ENCODE measurements at regions not wholly inside any gene's neighbourhood (a gene's known extent, or its start where the extent isn't known, plus 50 kb on each side); places are given as distances from the start of the nearest gene placed in this dataset.

DNA sequence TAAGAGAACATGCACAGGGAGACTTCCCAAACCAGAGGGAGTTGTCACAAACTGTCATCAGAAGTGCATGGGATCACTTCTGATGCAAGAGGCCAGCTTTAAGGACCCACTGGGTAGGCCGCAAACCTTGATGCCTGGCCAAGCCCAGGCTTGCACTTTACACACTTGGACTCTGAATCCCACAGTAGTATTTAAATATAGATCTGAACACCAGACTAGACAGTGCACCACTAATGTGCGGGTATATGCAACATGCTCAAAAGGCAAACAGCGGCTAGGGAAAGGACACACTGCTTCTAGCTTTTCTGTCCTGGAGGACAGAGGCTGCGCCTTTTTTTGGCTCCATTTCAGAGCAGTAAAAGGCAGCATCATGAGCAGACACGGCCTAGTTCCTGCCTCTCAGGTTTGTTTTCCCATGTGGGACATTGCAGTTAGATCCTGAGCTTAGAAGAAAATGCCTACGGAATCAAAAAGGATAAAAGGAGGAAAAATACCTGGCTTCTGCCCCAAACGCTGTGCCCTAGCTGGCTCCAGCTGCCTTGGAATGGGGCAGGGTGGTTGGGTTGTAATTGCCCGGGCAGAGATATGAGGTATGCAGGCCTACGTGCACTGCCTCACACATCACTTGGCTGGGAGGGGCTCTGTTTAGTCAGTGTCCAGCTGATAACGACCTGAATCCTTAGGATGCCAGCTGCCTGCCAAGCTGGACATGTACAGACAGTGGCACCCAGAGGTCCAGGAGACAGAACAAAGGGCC is 84.5 kb upstream of the EGLN3 start:
- no peaks in the 10 kb centered on the region for H3K9me3 ChIP-seq (ENCODE audit: control insufficient read depth in 1 of 2, low read length in 2 of 2)
- H3K27ac ChIP-seq (ENCODE audit: low read length), result peak overlapping the region; percentile 0
- H3K36me3 ChIP-seq (ENCODE audit: control insufficient read depth in 1 of 2, insufficient read depth in 2 of 2, low read length in 2 of 2), result no peaks in the 10 kb centered on the region
- no peaks in the 10 kb centered on the region for H3K27me3 ChIP-seq (ENCODE audit: low read depth, low read length)
- peaks cover 5 to 9% of the 10 kb centered on the region in 2 donors for H3K4me1 ChIP-seq (ENCODE audit: control insufficient read depth in 1 of 2, insufficient read depth in 2 of 2, low read length in 2 of 2)
- H3K4me3 ChIP-seq (ENCODE audit: low read depth in 1 of 2, low read length in 2 of 2), result no peak overlapping the region

DNA sequence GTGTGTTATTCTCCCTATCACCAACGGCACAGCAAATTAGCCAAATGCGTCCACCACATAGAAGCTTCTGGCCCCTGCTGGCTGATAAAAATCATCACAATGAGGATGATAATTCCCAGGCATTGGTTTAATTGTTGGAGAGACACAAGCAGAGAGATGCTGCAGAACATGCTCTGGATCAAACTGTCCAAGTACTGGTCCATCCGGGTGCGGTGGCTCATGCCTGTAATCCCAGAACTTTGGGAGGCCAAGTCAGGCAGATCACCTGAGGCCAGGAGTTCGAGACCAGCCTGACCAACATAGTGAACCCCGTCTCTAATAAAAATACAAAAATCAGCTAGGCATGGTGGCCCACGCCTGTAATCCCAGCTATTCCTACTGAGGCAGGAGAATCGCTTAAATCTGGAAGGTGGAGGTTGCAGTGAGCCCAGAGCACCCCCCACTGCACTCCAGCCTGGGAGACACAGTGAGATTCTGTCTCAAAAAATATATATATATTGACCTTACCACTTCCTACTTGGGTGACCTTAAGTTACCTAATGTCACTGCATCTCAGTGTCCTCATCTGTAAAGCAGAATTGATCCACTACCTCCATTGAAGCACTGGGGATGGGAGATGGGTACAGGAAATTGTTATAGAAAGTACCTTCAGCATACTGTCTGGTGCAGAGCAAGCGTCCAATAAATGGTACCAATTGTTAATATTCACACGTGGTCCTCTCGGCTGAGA is 83.7 kb upstream of the EGLN3 start:
- no peaks in the 10 kb centered on the region for H3K36me3 ChIP-seq (ENCODE audit: control insufficient read depth in 1 of 2, insufficient read depth in 2 of 2, low read length in 2 of 2)
- H3K27me3 ChIP-seq (ENCODE audit: low read depth, low read length), result no peaks in the 10 kb centered on the region
- no peak overlapping the region for H3K4me3 ChIP-seq (ENCODE audit: low read depth in 1 of 2, low read length in 2 of 2)
- H3K9me3 ChIP-seq (ENCODE audit: control insufficient read depth in 1 of 2, low read length in 2 of 2), result no peaks in the 10 kb centered on the region
- H3K4me1 ChIP-seq (ENCODE audit: control insufficient read depth in 1 of 2, insufficient read depth in 2 of 2, low read length in 2 of 2), result peaks cover 5 to 9% of the 10 kb centered on the region in 2 donors
- no peak overlapping the region for H3K27ac ChIP-seq (ENCODE audit: low read length)

DNA sequence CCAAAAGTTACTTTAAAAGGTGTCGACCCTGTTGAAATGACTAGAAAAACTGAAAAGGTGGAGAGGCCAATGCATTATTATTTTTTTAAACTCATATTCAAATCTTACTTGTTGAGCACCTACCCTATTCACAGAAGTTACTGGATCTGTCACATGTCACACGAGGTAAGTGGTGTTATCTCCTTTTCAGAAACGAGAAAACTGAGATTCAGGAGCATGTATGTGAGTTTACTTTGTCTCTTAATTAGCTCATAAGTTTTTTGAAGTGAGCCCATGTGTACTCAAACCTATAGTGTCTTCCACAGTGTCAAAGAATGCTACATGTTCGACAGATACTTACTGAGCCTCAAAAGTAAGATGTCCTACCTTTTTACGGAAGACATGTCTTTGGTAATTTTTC is 81.8 kb upstream of the EGLN3 start:
- no peaks in the 10 kb centered on the region for H3K36me3 ChIP-seq (ENCODE audit: control insufficient read depth in 1 of 2, insufficient read depth in 2 of 2, low read length in 2 of 2)

DNA sequence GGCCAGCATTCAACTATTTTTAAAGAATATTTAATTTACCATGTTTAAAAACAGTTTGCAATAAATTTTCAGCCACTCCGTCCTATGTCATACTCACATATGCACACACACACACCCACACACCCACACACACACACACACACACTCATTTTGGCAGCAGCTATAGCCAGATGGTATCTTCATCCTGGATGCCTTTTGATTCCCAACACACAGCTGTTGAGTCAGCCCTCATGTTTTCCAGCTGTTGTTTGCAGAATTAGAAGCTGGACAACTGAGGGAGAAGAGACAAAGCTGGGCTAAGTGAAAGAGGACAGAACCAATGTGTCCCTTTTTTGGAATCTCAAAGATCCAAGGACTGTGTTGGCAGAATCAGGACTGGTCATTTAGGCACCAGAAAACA is 80.0 kb upstream of the EGLN3 start:
- Histone ChIP-seq H3K27ac (ENCODE audit: low read length) (no peak overlapping the region), H3K4me1 (ENCODE audit: control insufficient read depth in 1 of 2, insufficient read depth in 2 of 2, low read length in 2 of 2) (peaks cover 1 to 9% of the 10 kb centered on the region in 2 donors), H3K27me3 (ENCODE audit: low read depth, low read length) (no peaks in the 10 kb centered on the region), H3K4me3 (ENCODE audit: low read depth in 1 of 2, low read length in 2 of 2) (no peak overlapping the region), H3K36me3 (ENCODE audit: control insufficient read depth in 1 of 2, insufficient read depth in 2 of 2, low read length in 2 of 2) (no peaks in the 10 kb centered on the region), H3K9me3 (ENCODE audit: control insufficient read depth in 1 of 2, low read length in 2 of 2) (no peaks in the 10 kb centered on the region)

More for the DNA sequence above, 81.8 kb upstream of the EGLN3 start:
- Histone ChIP-seq H3K4me1 (ENCODE audit: control insufficient read depth in 1 of 2, insufficient read depth in 2 of 2, low read length in 2 of 2) (peaks cover 5 to 9% of the 10 kb centered on the region in 2 donors), H3K27me3 (ENCODE audit: low read depth, low read length) (no peaks in the 10 kb centered on the region), H3K4me3 (ENCODE audit: low read depth in 1 of 2, low read length in 2 of 2) (no peak overlapping the region), H3K9me3 (ENCODE audit: control insufficient read depth in 1 of 2, low read length in 2 of 2) (no peaks in the 10 kb centered on the region), H3K27ac (ENCODE audit: low read length) (no peak overlapping the region)

DNA sequence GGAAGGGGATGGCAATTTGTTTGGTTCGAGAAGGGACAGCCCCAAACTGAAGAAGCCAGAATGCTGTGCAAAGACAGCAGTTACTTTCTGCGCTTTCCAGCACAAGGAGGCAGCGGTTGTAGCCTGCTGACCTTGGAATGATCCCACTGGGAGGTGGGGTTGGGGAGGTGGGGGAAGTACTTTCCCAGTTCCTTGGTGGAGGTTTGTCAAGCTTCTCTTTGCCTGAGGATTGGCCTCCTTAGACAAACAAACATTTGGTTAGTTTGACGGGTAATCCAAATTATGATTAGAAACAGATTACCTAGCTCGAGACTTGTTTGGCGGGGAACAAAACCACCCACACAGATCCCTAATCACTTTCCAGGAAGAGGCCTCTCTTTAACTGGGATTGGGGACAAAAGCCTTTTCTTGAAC is 79.1 kb upstream of the EGLN3 start:
- H3K36me3 ChIP-seq (ENCODE audit: control insufficient read depth in 1 of 2, insufficient read depth in 2 of 2, low read length in 2 of 2), result no peaks in the 10 kb centered on the region
- H3K4me3 ChIP-seq (ENCODE audit: low read depth in 1 of 2, low read length in 2 of 2), result no peak overlapping the region
- H3K27ac ChIP-seq (ENCODE audit: low read length), result no peak overlapping the region
- peaks cover 0 to 4% of the 10 kb centered on the region in 2 donors for H3K4me1 ChIP-seq (ENCODE audit: control insufficient read depth in 1 of 2, insufficient read depth in 2 of 2, low read length in 2 of 2)
- no peaks in the 10 kb centered on the region for H3K9me3 ChIP-seq (ENCODE audit: control insufficient read depth in 1 of 2, low read length in 2 of 2)
- H3K27me3 ChIP-seq (ENCODE audit: low read depth, low read length), result no peaks in the 10 kb centered on the region

DNA sequence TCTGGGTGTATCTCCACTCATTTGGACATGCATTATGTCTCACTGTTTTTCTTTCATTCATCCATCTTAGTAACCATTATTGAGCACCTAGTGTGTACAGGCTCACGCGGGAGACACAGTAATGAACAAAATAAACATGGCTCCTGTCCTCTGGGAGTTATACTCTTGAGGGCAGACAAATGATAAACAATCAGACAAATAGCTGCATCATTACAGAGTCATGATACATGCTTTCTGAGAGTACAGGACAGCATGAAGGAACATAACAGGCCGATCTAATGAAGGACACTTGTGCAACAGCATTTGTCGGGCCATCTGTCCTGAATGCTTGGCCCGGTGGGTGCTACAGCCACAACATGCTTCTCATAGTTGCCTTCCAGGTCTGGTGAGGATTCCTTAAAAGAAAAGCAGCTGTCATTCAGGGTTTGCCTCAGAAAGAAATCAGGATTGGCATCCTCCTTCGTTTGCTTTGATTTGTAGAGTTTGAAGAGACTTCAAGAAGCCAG is 77.2 kb upstream of the EGLN3 start:
- H3K36me3 ChIP-seq (ENCODE audit: control insufficient read depth in 1 of 2, insufficient read depth in 2 of 2, low read length in 2 of 2), result no peaks in the 10 kb centered on the region

DNA sequence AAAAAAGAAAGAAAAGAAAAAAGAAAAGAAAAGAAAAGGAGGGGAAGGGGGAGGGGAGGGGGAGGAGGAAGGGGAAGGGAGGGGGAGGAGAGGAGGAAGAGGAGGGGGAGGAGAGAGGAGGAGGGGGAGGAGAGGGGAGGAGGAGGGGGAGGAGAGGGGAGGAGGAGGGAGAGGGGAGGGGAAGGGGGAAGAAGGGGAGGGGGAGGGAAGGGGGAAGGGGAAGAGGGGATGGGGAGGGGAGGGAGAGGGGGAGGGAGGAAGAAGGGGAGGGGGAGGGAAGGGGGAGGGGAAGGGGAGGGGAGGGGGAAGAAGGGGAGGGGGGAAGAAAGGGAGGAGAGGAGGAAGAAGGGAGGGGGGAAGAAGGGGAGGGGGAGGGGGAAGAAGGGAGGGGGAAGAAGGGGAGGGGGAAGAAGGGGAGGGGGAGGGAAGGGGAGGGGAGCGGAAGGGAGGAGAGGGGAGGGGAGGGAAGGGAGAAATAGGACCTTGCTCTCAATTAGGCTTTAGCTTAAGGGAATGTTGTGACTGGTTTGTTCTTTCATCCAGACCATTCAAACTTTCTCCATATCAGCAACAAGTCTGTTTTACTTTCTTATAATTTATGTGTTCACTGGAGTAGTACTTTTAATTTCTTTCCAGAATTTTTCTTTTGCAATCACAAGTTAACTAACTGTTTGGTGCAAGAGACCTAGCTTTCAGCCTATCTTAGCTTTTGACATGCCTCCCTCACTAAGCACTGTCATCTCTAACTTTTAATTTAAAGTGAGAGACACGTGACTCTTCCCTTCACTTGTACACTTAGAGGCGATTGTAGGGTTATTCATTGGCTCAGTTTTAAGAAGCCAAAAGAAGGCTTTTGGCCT is 76.5 kb upstream of the EGLN3 start:
- Histone ChIP-seq H3K4me1 (ENCODE audit: control insufficient read depth in 1 of 2, insufficient read depth in 2 of 2, low read length in 2 of 2) (peaks cover 0 to 3% of the 10 kb centered on the region in 2 donors), H3K27ac (ENCODE audit: low read length) (no peak overlapping the region), H3K27me3 (ENCODE audit: low read depth, low read length) (no peaks in the 10 kb centered on the region), H3K4me3 (ENCODE audit: low read depth in 1 of 2, low read length in 2 of 2) (no peak overlapping the region), H3K36me3 (ENCODE audit: control insufficient read depth in 1 of 2, insufficient read depth in 2 of 2, low read length in 2 of 2) (no peaks in the 10 kb centered on the region), H3K9me3 (ENCODE audit: control insufficient read depth in 1 of 2, low read length in 2 of 2) (no peaks in the 10 kb centered on the region)

More for the DNA sequence above, 77.2 kb upstream of the EGLN3 start:
- no peak overlapping the region for H3K4me3 ChIP-seq (ENCODE audit: low read depth in 1 of 2, low read length in 2 of 2)
- no peaks in the 10 kb centered on the region for H3K27me3 ChIP-seq (ENCODE audit: low read depth, low read length)
- no peaks in the 10 kb centered on the region for H3K9me3 ChIP-seq (ENCODE audit: control insufficient read depth in 1 of 2, low read length in 2 of 2)
- peaks cover 0 to 3% of the 10 kb centered on the region in 2 donors for H3K4me1 ChIP-seq (ENCODE audit: control insufficient read depth in 1 of 2, insufficient read depth in 2 of 2, low read length in 2 of 2)
- H3K27ac ChIP-seq (ENCODE audit: low read length), result no peak overlapping the region

DNA sequence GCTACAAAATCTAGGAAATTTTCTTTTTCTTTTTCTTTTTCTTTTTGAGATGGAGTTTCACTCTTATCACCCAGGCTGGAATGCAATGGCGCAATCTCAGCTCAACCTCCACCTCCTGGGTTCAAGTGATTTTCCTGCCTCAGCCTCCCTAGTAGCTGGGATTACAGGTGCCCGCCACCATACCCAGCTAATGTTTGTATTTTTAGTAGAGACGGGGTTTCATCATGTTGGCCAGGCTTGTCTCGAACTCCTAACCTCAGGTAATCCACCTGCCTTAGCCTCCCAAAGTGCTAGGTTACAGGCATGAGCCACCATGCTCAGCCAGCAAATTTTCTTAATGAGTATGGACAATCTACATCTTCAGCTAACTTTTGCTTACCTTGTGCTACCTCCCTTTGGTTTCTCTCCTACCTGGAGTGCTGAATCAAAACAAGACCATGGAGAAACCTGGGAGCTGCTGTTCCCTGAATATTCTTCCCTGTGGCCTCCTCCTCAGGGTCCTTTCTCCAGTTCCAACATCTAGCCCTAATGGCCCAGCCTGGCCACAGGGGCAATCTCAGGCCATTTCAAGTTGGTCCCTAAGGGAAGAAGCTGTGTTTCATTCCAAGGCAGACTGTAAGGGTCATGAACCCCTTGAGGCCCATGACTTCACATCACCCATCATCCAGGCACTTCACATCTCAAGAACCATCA is 74.6 kb upstream of the EGLN3 start:
- H3K27ac ChIP-seq (ENCODE audit: low read length), result no peak overlapping the region
- no peak overlapping the region for H3K4me3 ChIP-seq (ENCODE audit: low read depth in 1 of 2, low read length in 2 of 2)
- H3K9me3 ChIP-seq (ENCODE audit: control insufficient read depth in 1 of 2, low read length in 2 of 2), result no peaks in the 10 kb centered on the region
- no peaks in the 10 kb centered on the region for H3K4me1 ChIP-seq (ENCODE audit: control insufficient read depth in 1 of 2, insufficient read depth in 2 of 2, low read length in 2 of 2)
- no peaks in the 10 kb centered on the region for H3K27me3 ChIP-seq (ENCODE audit: low read depth, low read length)
- no peaks in the 10 kb centered on the region for H3K36me3 ChIP-seq (ENCODE audit: control insufficient read depth in 1 of 2, insufficient read depth in 2 of 2, low read length in 2 of 2)

DNA sequence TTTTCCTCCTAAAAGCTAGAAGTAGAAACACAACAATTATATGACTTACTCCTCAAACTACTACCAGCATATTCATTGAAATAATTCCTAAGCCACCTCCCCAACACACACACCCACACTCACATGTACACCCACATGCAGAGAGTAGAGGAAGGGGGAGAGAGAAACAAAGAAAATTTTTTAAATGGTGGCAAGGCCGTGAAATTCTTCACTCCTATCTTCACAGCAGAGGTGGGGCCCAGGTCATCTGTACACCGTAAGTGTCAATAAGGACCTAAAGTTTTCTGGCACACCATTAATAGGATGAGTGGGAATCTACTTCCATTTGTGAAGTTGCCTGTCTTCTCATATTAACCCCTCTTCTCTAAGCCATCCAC is 73.9 kb upstream of the EGLN3 start:
- H3K27me3 ChIP-seq (ENCODE audit: low read depth, low read length), result no peaks in the 10 kb centered on the region
- no peak overlapping the region for H3K4me3 ChIP-seq (ENCODE audit: low read depth in 1 of 2, low read length in 2 of 2)
- H3K36me3 ChIP-seq (ENCODE audit: control insufficient read depth in 1 of 2, insufficient read depth in 2 of 2, low read length in 2 of 2), result no peaks in the 10 kb centered on the region
- H3K4me1 ChIP-seq (ENCODE audit: control insufficient read depth in 1 of 2, insufficient read depth in 2 of 2, low read length in 2 of 2), result no peaks in the 10 kb centered on the region
- no peaks in the 10 kb centered on the region for H3K9me3 ChIP-seq (ENCODE audit: control insufficient read depth in 1 of 2, low read length in 2 of 2)
- no peak overlapping the region for H3K27ac ChIP-seq (ENCODE audit: low read length)

DNA sequence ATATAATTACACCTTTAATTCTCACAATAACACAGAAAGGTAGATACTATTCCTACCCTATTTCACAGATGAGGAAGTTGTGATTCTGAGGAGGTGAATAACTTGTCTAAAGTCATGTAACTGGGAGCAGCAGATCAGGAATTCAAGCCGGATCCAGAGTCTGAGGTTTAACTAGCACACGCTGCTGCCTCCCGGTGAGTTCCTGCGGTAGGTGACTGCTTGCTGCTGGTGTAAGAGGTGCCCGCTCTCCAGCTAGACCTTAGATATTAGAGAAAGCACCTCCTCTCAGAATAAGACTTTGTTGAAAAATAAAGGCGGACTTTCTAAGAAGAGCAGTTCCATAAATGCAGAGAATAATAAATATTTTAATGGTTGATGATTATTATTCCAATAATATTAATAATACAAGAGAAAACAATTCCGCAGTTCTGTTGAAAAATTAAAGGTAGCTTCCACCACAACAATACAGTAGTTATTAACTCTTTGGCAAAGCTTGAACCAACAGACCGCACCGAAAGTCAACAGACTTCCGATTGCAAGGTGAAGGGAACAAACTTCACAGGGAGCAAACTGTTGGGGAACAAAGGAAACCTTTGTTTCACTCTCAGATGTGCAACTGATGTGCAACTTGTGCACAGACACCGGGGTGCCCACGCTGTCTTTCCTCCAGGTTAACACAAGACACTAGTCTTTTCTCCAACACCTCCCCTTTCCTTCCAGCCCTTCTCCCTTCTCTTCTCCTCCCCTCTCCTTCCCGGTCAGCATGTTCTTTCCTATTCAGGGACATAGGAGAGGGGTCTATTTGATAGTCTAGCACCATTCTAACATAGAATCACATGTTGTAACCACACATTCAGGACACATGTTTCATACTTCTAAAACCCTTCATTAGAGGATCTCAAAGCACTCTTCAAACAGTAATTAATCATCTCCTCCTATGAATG is 73.2 kb upstream of the EGLN3 start:
- no peak overlapping the region for H3K4me3 ChIP-seq (ENCODE audit: low read depth in 1 of 2, low read length in 2 of 2)
- H3K36me3 ChIP-seq (ENCODE audit: control insufficient read depth in 1 of 2, insufficient read depth in 2 of 2, low read length in 2 of 2), result no peaks in the 10 kb centered on the region
- no peak overlapping the region for H3K27ac ChIP-seq (ENCODE audit: low read length)
- H3K27me3 ChIP-seq (ENCODE audit: low read depth, low read length), result no peaks in the 10 kb centered on the region
- no peaks in the 10 kb centered on the region for H3K4me1 ChIP-seq (ENCODE audit: control insufficient read depth in 1 of 2, insufficient read depth in 2 of 2, low read length in 2 of 2)
- H3K9me3 ChIP-seq (ENCODE audit: control insufficient read depth in 1 of 2, low read length in 2 of 2), result no peaks in the 10 kb centered on the region

Data from muscle layer of duodenum (tissue), 2 donors.